Tibial artery (tissue), 4 donors: ENCODE measurements at regions not wholly inside any gene's neighbourhood (a gene's known extent, or its start where the extent isn't known, plus 50 kb on each side); places are given as distances from the start of the nearest gene placed in this dataset.

Experiments used
- DNase-seq, 2 donors: peaks; one replicate each; pipeline ENCODE4 v3.0.0-alpha.2; 2019
- H3K27ac ChIP-seq, 2 donors: fragments of 200-600 bp; sonication (generic) in 1 of 2; 1 replicate in 1 of 2; 2 replicates in 1 of 2; pipeline ENCODE4 v1.5.1; 2018 to 2019; ENCODE audit warnings: mild to moderate bottlenecking in 1 of 2
- H3K27me3 ChIP-seq, 2 donors: fragments of 200-600 bp; sonication (generic) in 1 of 2; one replicate each; pipeline versions ENCODE4 v1.5.1 to v1.6.0; 2016 to 2019
- H3K36me3 ChIP-seq, 3 donors: fragments of 200-600 bp; sonication (generic) in 2 of 3; one replicate each; pipeline ENCODE4 v1.5.1; 2016 to 2019; ENCODE audit warnings: mild to moderate bottlenecking in 2 of 3
- H3K4me1 ChIP-seq, 4 donors: fragments of 200-600 bp; sonication (generic) in 2 of 4; 1 replicate in 3 of 4; 2 replicates in 1 of 4; pipeline ENCODE4 v1.5.1; 2016 to 2019
- H3K4me3 ChIP-seq, 2 donors: fragments of 200-600 bp; sonication (generic) in 1 of 2; 1 replicate in 1 of 2; 2 replicates in 1 of 2; pipeline ENCODE4 v1.5.1; 2018 to 2019; ENCODE audit warnings: mild to moderate bottlenecking in 2 of 2
- H3K9me3 ChIP-seq, 3 donors: fragments of 200-600 bp; sonication (generic) in 1 of 3; one replicate each; pipeline ENCODE4 v1.5.1; 2016 to 2019
- intact Hi-C: fragments of 100-400 bp; cut with DNase I; formaldehyde crosslinking; loops from one replicate; pipeline ENCODE4 v1.15.0; 2023; ENCODE audit warnings: low total_unique reads
- TF ChIP-seq, protein P1 (sequence below), 2 experiments: fragments of 200-600 bp in 1 of 2; fragments of 450-650 bp in 1 of 2; IDR thresholded peaks; one replicate each; pipeline ENCODE4 v1.5.1; 2017 to 2019; ENCODE audit warnings: antibody characterized with exemption in 2 of 2, mild to moderate bottlenecking in 1 of 2, moderate library complexity in 1 of 2

- Histone ChIP-seq H3K4me3 (no peak overlapping the region), H3K36me3 (no peaks in the 10 kb centered on the region), H3K9me3 (no peaks in the 10 kb centered on the region), H3K27ac (no peak overlapping the region), H3K4me1 (no peaks in the 10 kb centered on the region), H3K27me3 (no peaks in the 10 kb centered on the region)
- DNase-seq, result no peak
- intact Hi-C loops, result no loop called here
- TF ChIP-seq, protein P1, sequence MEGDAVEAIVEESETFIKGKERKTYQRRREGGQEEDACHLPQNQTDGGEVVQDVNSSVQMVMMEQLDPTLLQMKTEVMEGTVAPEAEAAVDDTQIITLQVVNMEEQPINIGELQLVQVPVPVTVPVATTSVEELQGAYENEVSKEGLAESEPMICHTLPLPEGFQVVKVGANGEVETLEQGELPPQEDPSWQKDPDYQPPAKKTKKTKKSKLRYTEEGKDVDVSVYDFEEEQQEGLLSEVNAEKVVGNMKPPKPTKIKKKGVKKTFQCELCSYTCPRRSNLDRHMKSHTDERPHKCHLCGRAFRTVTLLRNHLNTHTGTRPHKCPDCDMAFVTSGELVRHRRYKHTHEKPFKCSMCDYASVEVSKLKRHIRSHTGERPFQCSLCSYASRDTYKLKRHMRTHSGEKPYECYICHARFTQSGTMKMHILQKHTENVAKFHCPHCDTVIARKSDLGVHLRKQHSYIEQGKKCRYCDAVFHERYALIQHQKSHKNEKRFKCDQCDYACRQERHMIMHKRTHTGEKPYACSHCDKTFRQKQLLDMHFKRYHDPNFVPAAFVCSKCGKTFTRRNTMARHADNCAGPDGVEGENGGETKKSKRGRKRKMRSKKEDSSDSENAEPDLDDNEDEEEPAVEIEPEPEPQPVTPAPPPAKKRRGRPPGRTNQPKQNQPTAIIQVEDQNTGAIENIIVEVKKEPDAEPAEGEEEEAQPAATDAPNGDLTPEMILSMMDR (IDR thresholded peaks at IDR 0.05), result no peak
These were observed 636.5 kb upstream of the NOVA1 start for GRCh38 chr14:27234331-27234730.

- Histone ChIP-seq H3K9me3 (no peaks in the 10 kb centered on the region), H3K4me3 (no peak overlapping the region), H3K36me3 (no peaks in the 10 kb centered on the region), H3K27me3 (no peaks in the 10 kb centered on the region), H3K27ac (no peak overlapping the region), H3K4me1 (no peaks in the 10 kb centered on the region)
- no peak for DNase-seq
- TF ChIP-seq, protein P1 (IDR thresholded peaks at IDR 0.05), result no peak
- intact Hi-C loops, result no loop called here
These were observed 638.8 kb upstream of the NOVA1 start for GRCh38 chr14:27236601-27237000.

- H3K27ac ChIP-seq, result no peak overlapping the region
- H3K9me3 ChIP-seq, result no peaks in the 10 kb centered on the region
- intact Hi-C loops, result no loop called here
- no peaks in the 10 kb centered on the region for H3K4me1 ChIP-seq
- TF ChIP-seq, protein P1 (IDR thresholded peaks at IDR 0.05), result no peak
- no peaks in the 10 kb centered on the region for H3K36me3 ChIP-seq
- H3K27me3 ChIP-seq, result no peaks in the 10 kb centered on the region
- DNase-seq, result no peak
- H3K4me3 ChIP-seq, result no peak overlapping the region
These were observed 645.0 kb upstream of the NOVA1 start for GRCh38 chr14:27242874-27243273.

GRCh38 chr14:27243365-27243764, 645.5 kb upstream of the NOVA1 start:
- TF ChIP-seq, protein P1 (IDR thresholded peaks at IDR 0.05), result no peak
- H3K36me3 ChIP-seq, result no peaks in the 10 kb centered on the region
- H3K4me1 ChIP-seq, result no peaks in the 10 kb centered on the region
- no peak overlapping the region for H3K4me3 ChIP-seq
- intact Hi-C loops, result no loop called here
- no peaks in the 10 kb centered on the region for H3K27me3 ChIP-seq
- DNase-seq, result no peak
- H3K9me3 ChIP-seq, result no peaks in the 10 kb centered on the region
- H3K27ac ChIP-seq, result no peak overlapping the region

GRCh38 chr14:27245947-27246346, 648.1 kb upstream of the NOVA1 start:
- TF ChIP-seq, protein P1 (IDR thresholded peaks at IDR 0.05), result no peak
- no peaks in the 10 kb centered on the region for H3K4me1 ChIP-seq
- H3K27me3 ChIP-seq, result no peaks in the 10 kb centered on the region
- DNase-seq, result no peak
- H3K27ac ChIP-seq, result no peak overlapping the region
- H3K9me3 ChIP-seq, result no peaks in the 10 kb centered on the region
- intact Hi-C loops, result no loop called here
- H3K36me3 ChIP-seq, result no peaks in the 10 kb centered on the region
- H3K4me3 ChIP-seq, result no peak overlapping the region

- DNase-seq, result no peak
- H3K36me3 ChIP-seq, result no peaks in the 10 kb centered on the region
- no peaks in the 10 kb centered on the region for H3K4me1 ChIP-seq
- intact Hi-C loops, result no loop called here
- H3K27ac ChIP-seq, result no peak overlapping the region
- no peaks in the 10 kb centered on the region for H3K27me3 ChIP-seq
- TF ChIP-seq, protein P1 (IDR thresholded peaks at IDR 0.05), result no peak
- no peak overlapping the region for H3K4me3 ChIP-seq
- H3K9me3 ChIP-seq, result no peaks in the 10 kb centered on the region
These were observed 656.1 kb upstream of the NOVA1 start for GRCh38 chr14:27253966-27254365.
